ENCODE measurements at regions not wholly inside any gene's neighbourhood (a gene's known extent, or its start where the extent isn't known, plus 50 kb on each side); places are given as distances from the start of the nearest gene placed in this dataset.
"Not testable (repeated sequence)": the region's sequence is repeated elsewhere in the genome, so short reads cannot be mapped to it uniquely, and the experiment has no call there.

- TF ChIP-seq CTCF, POLR2A (IDR thresholded peaks at IDR 0.05): not testable (repeated sequence)
Measured at GRCh38 chr7:65727182-65727581, 145.7 kb upstream of the VKORC1L1 start.
